ENCODE measurements at regions not wholly inside any gene's neighbourhood (a gene's known extent, or its start where the extent isn't known, plus 50 kb on each side); places are given as distances from the start of the nearest gene placed in this dataset.

GRCh38 chr2:37800176-37800858 lies 124.8 kb upstream of the RMDN2 start:
- TF ChIP-seq EZH2 (IDR thresholded peaks at IDR 0.05) (no peak), POLR2AphosphoS5 (IDR thresholded peaks at IDR 0.05; ENCODE audit: low read depth, low read length) (no peak), EZH2phosphoT487 (IDR thresholded peaks at IDR 0.05; ENCODE audit: borderline replicate concordance) (no peak), CTCF (IDR thresholded peaks at IDR 0.05 in 2 of 3, conservative IDR thresholded peaks at IDR 0.05 in 1 of 3; ENCODE audit: borderline replicate concordance in 1 of 3, insufficient read depth in 1 of 3, low read depth in 2 of 3, low read length in 2 of 3) (no peak), POLR2A (IDR thresholded peaks at IDR 0.05; ENCODE audit: borderline replicate concordance, extremely low read depth, insufficient read depth, insufficient read length) (no peak), SIN3A (IDR thresholded peaks at IDR 0.05; ENCODE audit: low read depth) (no peak), MAX (IDR thresholded peaks at IDR 0.05) (no peak), YY1 (IDR thresholded peaks at IDR 0.05; ENCODE audit: extremely low read depth, insufficient replicate concordance, low read depth, low read length) (no peak)

Data from HCT116 (cell line).